GM13977 (cell line): ENCODE measurements at regions not wholly inside any gene's neighbourhood (a gene's known extent, or its start where the extent isn't known, plus 50 kb on each side); places are given as distances from the start of the nearest gene placed in this dataset.

Source experiments
- DNase-seq: peaks from one replicate; pipeline ENCODE4 v3.0.0; 2012; ENCODE audit warnings: low spot score
- CTCF ChIP-seq: IDR thresholded peaks from 2 replicates; pipeline ENCODE4 v1.5.1; 2012; ENCODE audit warnings: mild to moderate bottlenecking, control low read depth; ENCODE audit not compliant: insufficient read depth; ENCODE audit errors: extremely low read depth, missing control alignments
- in situ Hi-C: fragments of 300-500 bp; cut with MboI; formaldehyde crosslinking; loops from one replicate; pipeline ENCODE4 v1.12.0; 2022; ENCODE audit warnings: low sequenced_read_pairs, low pct_unique_long_range_greater_than_20kb, mixed read lengths, inconsistent platforms; ENCODE audit not compliant: unreplicated experiment

DNA sequence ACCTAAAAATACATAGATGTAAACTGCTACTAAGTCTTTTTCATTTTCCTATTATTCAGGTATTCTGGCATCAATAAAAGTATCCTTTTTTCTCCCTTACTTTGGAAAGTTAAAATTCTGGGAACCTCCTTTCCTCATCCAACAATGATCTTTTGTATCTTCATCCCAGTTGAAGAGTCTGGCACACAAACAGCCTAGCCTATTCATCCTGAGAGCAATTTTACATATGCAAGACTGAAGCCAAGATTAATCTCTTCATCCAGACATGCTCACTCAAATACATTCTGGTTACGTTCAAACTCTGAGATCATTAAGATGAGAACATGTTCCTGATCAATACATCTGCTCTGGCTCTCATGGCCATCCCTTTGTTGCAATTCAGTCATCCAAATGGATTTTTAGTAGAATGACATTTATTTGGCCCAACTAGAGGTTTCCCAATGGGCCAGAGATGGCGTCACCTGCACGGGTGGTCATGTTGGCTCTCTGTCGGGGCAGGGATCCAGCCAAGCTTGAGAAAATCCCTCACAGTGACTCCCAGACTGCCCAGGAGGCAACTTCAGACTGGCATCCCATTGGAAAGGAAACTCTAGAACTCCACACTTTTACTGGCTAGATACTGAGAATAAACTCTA is 135.3 kb upstream of the VCX2 start:
- TF ChIP-seq CTCF, result no peak
- in situ Hi-C loops, result no loop called here
- DNase-seq, result no peak

DNA sequence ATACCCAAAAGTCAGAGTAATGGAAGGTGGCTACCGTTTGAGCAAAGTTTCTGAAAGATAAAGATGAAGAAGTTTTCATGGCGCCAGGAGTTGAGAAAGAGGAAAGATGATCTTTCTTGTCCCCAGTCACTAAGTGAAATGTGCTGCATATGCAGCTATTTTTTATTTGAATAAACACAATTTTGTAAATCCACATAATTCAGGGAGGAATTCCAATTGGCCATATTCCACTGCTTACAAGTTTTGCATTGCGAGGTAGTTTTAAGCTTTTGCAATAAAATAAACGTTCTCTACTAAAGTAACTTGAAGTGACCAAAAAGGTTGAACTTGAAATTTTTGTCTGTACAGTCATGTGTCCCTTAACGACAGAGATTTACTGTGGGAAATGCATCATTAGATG is 139.3 kb upstream of the VCX2 start:
- DNase-seq, result no peak
- in situ Hi-C loops, result no loop called here
- TF ChIP-seq CTCF, result no peak

GRCh38 chrX:8313844-8314243 is 142.8 kb upstream of the VCX2 start:
- no peak for TF ChIP-seq CTCF
- in situ Hi-C loops, result no loop called here
- DNase-seq, result no peak

GRCh38 chrX:8314881-8315280 is 143.8 kb upstream of the VCX2 start:
- in situ Hi-C loops, result no loop called here
- no peak for DNase-seq
- TF ChIP-seq CTCF, result no peak

GRCh38 chrX:8319359-8319758 is 145.3 kb upstream of the VCX3B start:
- no peak for TF ChIP-seq CTCF
- in situ Hi-C loops, result no loop called here

GRCh38 chrX:8323356-8323755 is 141.3 kb upstream of the VCX3B start:
- in situ Hi-C loops, result no loop called here

More at GRCh38 chrX:8319359-8319758, 145.3 kb upstream of the VCX3B start:
- DNase-seq, result no peak

More at GRCh38 chrX:8323356-8323755, 141.3 kb upstream of the VCX3B start:
- TF ChIP-seq CTCF, result peak; percentile 36
- no peak for DNase-seq
